Kidney (tissue), 13 donors: ENCODE measurements at regions not wholly inside any gene's neighbourhood (a gene's known extent, or its start where the extent isn't known, plus 50 kb on each side); places are given as distances from the start of the nearest gene placed in this dataset.
"Not testable (repeated sequence)": the region's sequence is repeated elsewhere in the genome, so short reads cannot be mapped to it uniquely, and the experiment has no call there.

Experiments used
- DNase-seq, 5 donors: peaks; one replicate each; pipeline ENCODE4 v3.0.0-alpha.2; 2013 to 2020
- FAIRE-seq: peaks from 2 replicates; lab custom pipeline; 2012; peaks lifted over from hg19 to GRCh38; lab: Jason Lieb, UNC
- H3K27ac ChIP-seq, 2 donors: one replicate each; pipeline ENCODE4 v1.7.0; 2013; ENCODE audit warnings: low read depth in 2 of 2, low read length in 2 of 2, inconsistent platforms in 1 of 2
- H3K27me3 ChIP-seq: one replicate; pipeline ENCODE4 v1.7.1; 2013; ENCODE audit warnings: low read length, inconsistent platforms; ENCODE audit not compliant: control insufficient read depth, insufficient read depth
- H3K36me3 ChIP-seq, 3 donors: one replicate each; pipeline versions ENCODE4 v1.7.0 to v1.7.1; 2013; ENCODE audit warnings: low read length in 3 of 3, control low read depth in 1 of 3, inconsistent platforms in 1 of 3; ENCODE audit not compliant: insufficient read depth in 3 of 3, control insufficient read depth in 2 of 3
- H3K4me1 ChIP-seq, 3 donors: one replicate each; pipeline versions ENCODE4 v1.7.0 to v1.7.1; 2013; ENCODE audit warnings: low read length in 3 of 3, inconsistent platforms in 1 of 3, low read depth in 1 of 3; ENCODE audit not compliant: control insufficient read depth in 2 of 3, insufficient read depth in 2 of 3
- H3K4me3 ChIP-seq, 3 donors: one replicate each; pipeline versions ENCODE4 v1.7.0 to v1.8.1; 2013; ENCODE audit warnings: low read length in 3 of 3, control low read depth in 1 of 3, inconsistent platforms in 1 of 3
- H3K9ac ChIP-seq, 3 donors: one replicate each; pipeline versions ENCODE4 v1.7.0 to v1.7.1; 2013; ENCODE audit warnings: low read length in 3 of 3, control low read depth in 1 of 3, inconsistent platforms in 1 of 3
- H3K9me3 ChIP-seq, 3 donors: one replicate each; pipeline versions ENCODE4 v1.7.0 to v1.7.1; 2013; ENCODE audit warnings: low read length in 3 of 3, control low read depth in 1 of 3, inconsistent platforms in 1 of 3; ENCODE audit not compliant: control insufficient read depth in 2 of 3, insufficient read depth in 1 of 3
- CTCF ChIP-seq: IDR thresholded peaks from 3 replicates; pipeline ENCODE4 v1.5.1; 2012; ENCODE audit warnings: mild to moderate bottlenecking, moderate library complexity, borderline replicate concordance; ENCODE audit not compliant: insufficient read depth; ENCODE audit errors: extremely low read depth
- intact Hi-C: fragments of 100-400 bp; cut with DNase I; formaldehyde crosslinking; loops from one replicate; pipeline ENCODE4 v1.11.1; 2022
- donor health status: control.
- donor health status: control.
- donor health status: control.
- donor health status: control.
- donor health status: control.
- donor health status: DM: yes; HTN: yes; CAD: no.
- donor health status: Normal renal cell carcinoma (clear cell type).

- H3K27me3 ChIP-seq, H3K27ac ChIP-seq, H3K36me3 ChIP-seq, DNase-seq, H3K9ac ChIP-seq, H3K4me1 ChIP-seq, FAIRE-seq, intact Hi-C loops, H3K9me3 ChIP-seq, H3K4me3 ChIP-seq: not testable (repeated sequence)
These were observed 1381.5 kb downstream of the CDH12 start for GRCh38 chr5:21471691-21472090.

DNA sequence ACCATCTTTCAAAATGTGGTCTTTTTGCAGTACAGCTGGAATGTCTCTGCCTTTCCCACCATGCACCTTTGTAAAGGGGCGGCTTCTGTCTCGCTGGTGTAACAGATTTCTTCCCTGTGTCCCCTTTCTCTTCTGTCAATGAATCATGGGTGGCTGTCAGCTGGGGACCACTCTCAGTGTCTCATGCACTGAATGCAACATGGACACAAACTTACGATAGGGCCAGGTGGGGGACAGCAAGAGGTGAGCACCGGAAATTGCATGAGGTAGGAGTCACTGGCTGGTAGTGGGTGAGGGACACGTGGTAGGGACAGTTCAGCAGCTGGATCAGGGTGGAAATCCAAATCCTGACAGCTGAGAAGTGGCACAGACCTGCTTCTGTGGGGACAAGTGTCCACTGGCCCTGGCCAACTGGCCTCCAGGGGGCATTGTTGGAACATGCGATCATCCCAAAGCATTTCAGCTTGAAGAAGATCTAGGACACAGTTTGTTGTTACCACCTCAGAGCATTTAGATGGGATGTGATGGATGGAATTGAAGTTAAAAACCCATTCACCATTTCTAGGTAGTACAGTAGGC is 1383.5 kb downstream of the CDH12 start:
- FAIRE-seq, H3K9ac ChIP-seq, H3K27me3 ChIP-seq, H3K4me1 ChIP-seq, H3K9me3 ChIP-seq, H3K36me3 ChIP-seq, H3K4me3 ChIP-seq, intact Hi-C loops, H3K27ac ChIP-seq: not testable (repeated sequence)
- DNase-seq, result peak in 4 of 5 donors; percentile 43 to 58 (median 50)

DNA sequence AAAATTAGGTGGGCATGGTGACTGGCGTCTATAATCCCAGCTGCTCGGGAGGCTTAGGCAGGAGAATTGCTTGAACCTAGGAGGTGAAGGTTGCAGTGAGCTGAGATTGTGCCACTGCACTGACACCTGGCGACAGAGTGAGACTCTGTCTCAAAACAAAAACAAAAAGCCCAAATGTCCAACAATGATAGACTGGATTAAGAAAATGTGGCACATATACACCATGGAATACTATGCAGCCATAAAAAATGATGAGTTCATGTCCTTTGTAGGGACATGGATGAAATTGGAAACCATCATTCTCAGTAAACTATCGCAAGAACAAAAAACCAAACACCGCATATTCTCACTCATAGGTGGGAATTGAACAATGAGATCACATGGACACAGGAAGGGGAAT is 1385.6 kb downstream of the CDH12 start:
- H3K27ac ChIP-seq, FAIRE-seq, H3K4me1 ChIP-seq, H3K36me3 ChIP-seq, H3K27me3 ChIP-seq, H3K9me3 ChIP-seq, H3K9ac ChIP-seq, intact Hi-C loops, H3K4me3 ChIP-seq, DNase-seq: not testable (repeated sequence)

GRCh38 chr5:21459744-21460073 is 1393.4 kb downstream of the CDH12 start:
- H3K9me3 ChIP-seq, H3K27ac ChIP-seq, H3K36me3 ChIP-seq, intact Hi-C loops, H3K27me3 ChIP-seq, DNase-seq, FAIRE-seq, H3K4me1 ChIP-seq: not testable (repeated sequence)
- H3K9ac ChIP-seq, result peak overlapping the region in 1 of 3 donors; percentile 34
- peak overlapping the region; percentile 36 to 64 (median 50) for H3K4me3 ChIP-seq

GRCh38 chr5:21452449-21452848 is 1400.7 kb downstream of the CDH12 start:
- H3K36me3 ChIP-seq, result no peaks in the 10 kb centered on the region
- FAIRE-seq, result no peak
- DNase-seq, result no peak
- no peak overlapping the region for H3K27ac ChIP-seq
- intact Hi-C loops, result no loop called here
- no peak overlapping the region for H3K9ac ChIP-seq
- H3K4me3 ChIP-seq, result no peak overlapping the region
- TF ChIP-seq CTCF, result no peak
- H3K4me1 ChIP-seq, result no peaks in the 10 kb centered on the region
- no peaks in the 10 kb centered on the region for H3K27me3 ChIP-seq
- peaks cover 0 to 3% (median 0%) of the 10 kb centered on the region in 3 donors for H3K9me3 ChIP-seq
